Nephron progenitor cell (in vitro differentiated cells): ENCODE measurements at regions not wholly inside any gene's neighbourhood (a gene's known extent, or its start where the extent isn't known, plus 50 kb on each side); places are given as distances from the start of the nearest gene placed in this dataset.

Experiments
- DNase-seq: peaks from one replicate; pipeline ENCODE4 v3.0.0; 2021
- H3K27ac Mint-ChIP-seq: 2 replicates; pipeline ENCODE4 v1.8.0; 2021; ENCODE audit warnings: mild to moderate bottlenecking, moderate library complexity, mixed read lengths
- H3K27me3 Mint-ChIP-seq: 2 replicates; pipeline ENCODE4 v1.8.0; 2021; ENCODE audit warnings: mild to moderate bottlenecking, low read depth, mixed read lengths; ENCODE audit not compliant: poor library complexity
- H3K36me3 Mint-ChIP-seq: 2 replicates; pipeline ENCODE4 v1.8.0; 2021; ENCODE audit warnings: low read depth, mixed read lengths
- H3K4me1 Mint-ChIP-seq: 2 replicates; pipeline ENCODE4 v1.8.0; 2021; ENCODE audit warnings: mixed read lengths
- H3K4me3 Mint-ChIP-seq: 2 replicates; pipeline ENCODE4 v1.8.0; 2021; ENCODE audit warnings: mild to moderate bottlenecking, moderate library complexity, mixed read lengths
- H3K9me3 Mint-ChIP-seq: 2 replicates; pipeline ENCODE4 v1.8.0; 2021; ENCODE audit warnings: mild to moderate bottlenecking, moderate library complexity, mixed read lengths
- TF ChIP-seq, protein P1 (sequence below): fragments of 200-600 bp; sonication (generic); IDR thresholded peaks from 2 replicates; pipeline ENCODE4 v1.5.0; 2021; ENCODE audit warnings: antibody characterized with exemption

DNA sequence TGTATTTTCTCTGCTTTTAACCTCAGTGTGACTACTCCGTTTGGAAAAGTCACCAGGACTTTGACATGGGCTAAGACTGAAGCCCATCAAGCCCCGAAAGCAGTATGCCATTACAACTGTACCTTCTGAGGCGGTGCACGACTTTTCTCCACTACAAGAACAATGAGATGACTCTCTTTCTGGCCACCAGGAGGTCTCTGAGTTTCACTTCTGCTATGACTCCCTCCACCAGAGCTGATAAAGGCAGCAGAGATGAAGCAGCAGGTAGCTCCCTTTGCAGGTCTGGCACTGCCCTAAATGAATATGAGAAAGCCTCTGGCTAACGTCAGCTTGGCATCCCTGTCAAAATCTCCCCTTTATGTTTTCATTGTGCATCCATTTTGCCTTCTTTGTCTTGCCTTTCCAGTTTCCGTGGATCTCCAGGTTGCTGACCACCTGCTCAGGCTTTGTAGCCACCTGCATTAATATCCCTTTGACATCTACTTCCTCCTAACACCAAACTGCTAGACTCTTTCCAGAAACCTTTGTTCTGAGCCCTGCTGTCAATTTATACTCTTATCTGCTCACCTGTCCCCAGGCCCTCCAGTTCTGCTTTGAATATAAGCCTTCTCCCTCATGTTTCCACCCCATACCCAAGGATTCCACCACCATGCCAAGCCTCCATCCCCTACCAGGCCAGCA is 221.7 kb downstream of the ZNF608 start:
- TF ChIP-seq, protein P1, sequence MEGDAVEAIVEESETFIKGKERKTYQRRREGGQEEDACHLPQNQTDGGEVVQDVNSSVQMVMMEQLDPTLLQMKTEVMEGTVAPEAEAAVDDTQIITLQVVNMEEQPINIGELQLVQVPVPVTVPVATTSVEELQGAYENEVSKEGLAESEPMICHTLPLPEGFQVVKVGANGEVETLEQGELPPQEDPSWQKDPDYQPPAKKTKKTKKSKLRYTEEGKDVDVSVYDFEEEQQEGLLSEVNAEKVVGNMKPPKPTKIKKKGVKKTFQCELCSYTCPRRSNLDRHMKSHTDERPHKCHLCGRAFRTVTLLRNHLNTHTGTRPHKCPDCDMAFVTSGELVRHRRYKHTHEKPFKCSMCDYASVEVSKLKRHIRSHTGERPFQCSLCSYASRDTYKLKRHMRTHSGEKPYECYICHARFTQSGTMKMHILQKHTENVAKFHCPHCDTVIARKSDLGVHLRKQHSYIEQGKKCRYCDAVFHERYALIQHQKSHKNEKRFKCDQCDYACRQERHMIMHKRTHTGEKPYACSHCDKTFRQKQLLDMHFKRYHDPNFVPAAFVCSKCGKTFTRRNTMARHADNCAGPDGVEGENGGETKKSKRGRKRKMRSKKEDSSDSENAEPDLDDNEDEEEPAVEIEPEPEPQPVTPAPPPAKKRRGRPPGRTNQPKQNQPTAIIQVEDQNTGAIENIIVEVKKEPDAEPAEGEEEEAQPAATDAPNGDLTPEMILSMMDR: no peak
- Mint-ChIP-seq H3K36me3 (peaks cover 15% of the 10 kb centered on the region), H3K9me3 (peaks cover 24% of the 10 kb centered on the region), H3K27me3 (no peaks in the 10 kb centered on the region), H3K4me3 (no peak overlapping the region), H3K27ac (no peak overlapping the region), H3K4me1 (peaks cover 9% of the 10 kb centered on the region)
- DNase-seq: no peak

- peaks cover 15% of the 10 kb centered on the region for H3K36me3 Mint-ChIP-seq
- H3K9me3 Mint-ChIP-seq: peaks cover 19% of the 10 kb centered on the region
- TF ChIP-seq, protein P1: no peak
- H3K4me1 Mint-ChIP-seq: peaks cover 11% of the 10 kb centered on the region
- no peaks in the 10 kb centered on the region for H3K27me3 Mint-ChIP-seq
- DNase-seq: no peak
- H3K27ac Mint-ChIP-seq: no peak overlapping the region
- H3K4me3 Mint-ChIP-seq: no peak overlapping the region
Observed at GRCh38 chr5:124523897-124524296, 222.5 kb downstream of the ZNF608 start.

- Mint-ChIP-seq H3K4me1 (peaks cover 11% of the 10 kb centered on the region), H3K9me3 (peaks cover 13% of the 10 kb centered on the region), H3K27me3 (no peaks in the 10 kb centered on the region), H3K4me3 (no peak overlapping the region), H3K36me3 (peaks cover 12% of the 10 kb centered on the region), H3K27ac (no peak overlapping the region)
- DNase-seq: no peak
- TF ChIP-seq, protein P1: no peak
Observed at GRCh38 chr5:124522992-124523391, 223.4 kb downstream of the ZNF608 start.

GRCh38 chr5:124521461-124522230 is 224.8 kb downstream of the ZNF608 start:
- no peak overlapping the region for H3K4me3 Mint-ChIP-seq
- no peak for DNase-seq
- TF ChIP-seq, protein P1: no peak
- H3K27ac Mint-ChIP-seq: no peak overlapping the region
- H3K9me3 Mint-ChIP-seq: peaks cover 6% of the 10 kb centered on the region
- peaks cover 6% of the 10 kb centered on the region for H3K4me1 Mint-ChIP-seq
- H3K36me3 Mint-ChIP-seq: peaks cover 7% of the 10 kb centered on the region
- H3K27me3 Mint-ChIP-seq: no peaks in the 10 kb centered on the region

- H3K27ac Mint-ChIP-seq: no peak overlapping the region
- H3K27me3 Mint-ChIP-seq: peaks cover 1% of the 10 kb centered on the region
- peaks cover 6% of the 10 kb centered on the region for H3K4me1 Mint-ChIP-seq
- H3K4me3 Mint-ChIP-seq: no peak overlapping the region
- no peaks in the 10 kb centered on the region for H3K9me3 Mint-ChIP-seq
- TF ChIP-seq, protein P1: no peak
- no peaks in the 10 kb centered on the region for H3K36me3 Mint-ChIP-seq
- DNase-seq: no peak
Observed at GRCh38 chr5:124519396-124519795, 227.0 kb downstream of the ZNF608 start.
